ENCODE measurements at regions not wholly inside any gene's neighbourhood (a gene's known extent, or its start where the extent isn't known, plus 50 kb on each side); places are given as distances from the start of the nearest gene placed in this dataset.
A peak's percentile ranks its signal among the peaks of the same experiment; 100 is the strongest.

GRCh38 chr5:138632900-138633489, 57.8 kb upstream of the HSPA9 start:
- Histone ChIP-seq H3K9me1 (ENCODE audit: control insufficient read depth, extremely low read depth, insufficient read depth, low read length) (no peaks in the 10 kb centered on the region), H3K4me2 (ENCODE audit: control insufficient read depth, extremely low read depth, insufficient read depth, low read depth, low read length) (no peak overlapping the region), H2AFZ (ENCODE audit: control insufficient read depth, low read length) (no peak overlapping the region), H3K36me3 (ENCODE audit: control insufficient read depth in 2 of 2, extremely low read depth in 1 of 2, insufficient read depth in 2 of 2, low read length in 2 of 2) (no peaks in the 10 kb centered on the region), H3K4me1 (ENCODE audit: control insufficient read depth, extremely low read depth, insufficient read depth, low read length) (peaks cover 3% of the 10 kb centered on the region), H3K9ac (ENCODE audit: control insufficient read depth, extremely low read depth, insufficient read depth, low read length) (no peak overlapping the region), H4K20me1 (ENCODE audit: control insufficient read depth, extremely low read depth, insufficient read depth, low read length) (no peaks in the 10 kb centered on the region), H3K4me3 (ENCODE audit: control insufficient read depth in 2 of 3, extremely low read depth in 1 of 3, insufficient read depth in 2 of 3, low read depth in 1 of 3, low read length in 3 of 3) (no peak overlapping the region), H3K79me2 (ENCODE audit: control insufficient read depth, insufficient read depth, low read length) (no peaks in the 10 kb centered on the region), H3K27ac (ENCODE audit: control insufficient read depth, insufficient read depth, low read length) (no peak overlapping the region), H3K27me3 (ENCODE audit: control insufficient read depth, extremely low read depth, insufficient read depth, low read length) (no peaks in the 10 kb centered on the region), H3K9me3 (ENCODE audit: control insufficient read depth, low read depth, low read length) (no peaks in the 10 kb centered on the region)
- TF ChIP-seq CTCF (optimal IDR thresholded peaks at IDR 0.05 in 1 of 3, IDR thresholded peaks at IDR 0.05 in 1 of 3, conservative IDR thresholded peaks at IDR 0.05 in 1 of 3; ENCODE audit: extremely low read depth in 1 of 3, insufficient read depth in 2 of 3, low read length in 3 of 3) (peak; percentile 42 to 63 (median 48)), EZH2 (IDR thresholded peaks at IDR 0.05; ENCODE audit: low read length) (no peak)
- dilution Hi-C loops (cut with MboI; ENCODE audit: extremely low pct_ligation_motif_present, low sequenced_read_pairs), result no loop called here
- DNase-seq (ENCODE audit: low read depth, low spot score) (no peak), FAIRE-seq (no peak)

- FAIRE-seq, result no peak
Observed at GRCh38 chr5:138631096-138631928, 56.1 kb upstream of the HSPA9 start.

More at GRCh38 chr5:138631096-138631928, 56.1 kb upstream of the HSPA9 start:
- no peaks in the 10 kb centered on the region for H3K9me1 ChIP-seq (ENCODE audit: control insufficient read depth, extremely low read depth, insufficient read depth, low read length)
- no peaks in the 10 kb centered on the region for H4K20me1 ChIP-seq (ENCODE audit: control insufficient read depth, extremely low read depth, insufficient read depth, low read length)
- no peaks in the 10 kb centered on the region for H3K27me3 ChIP-seq (ENCODE audit: control insufficient read depth, extremely low read depth, insufficient read depth, low read length)
- H3K36me3 ChIP-seq (ENCODE audit: control insufficient read depth in 2 of 2, extremely low read depth in 1 of 2, insufficient read depth in 2 of 2, low read length in 2 of 2), result no peaks in the 10 kb centered on the region
- H3K4me2 ChIP-seq (ENCODE audit: control insufficient read depth, extremely low read depth, insufficient read depth, low read depth, low read length), result no peak overlapping the region
- DNase-seq (ENCODE audit: low read depth, low spot score), result no peak
- H3K4me1 ChIP-seq (ENCODE audit: control insufficient read depth, extremely low read depth, insufficient read depth, low read length), result peaks cover 3% of the 10 kb centered on the region
- dilution Hi-C loops (cut with MboI; ENCODE audit: extremely low pct_ligation_motif_present, low sequenced_read_pairs), result no loop called here
- H3K4me3 ChIP-seq (ENCODE audit: control insufficient read depth in 2 of 3, extremely low read depth in 1 of 3, insufficient read depth in 2 of 3, low read depth in 1 of 3, low read length in 3 of 3), result no peak overlapping the region
- H2AFZ ChIP-seq (ENCODE audit: control insufficient read depth, low read length), result no peak overlapping the region
- no peaks in the 10 kb centered on the region for H3K79me2 ChIP-seq (ENCODE audit: control insufficient read depth, insufficient read depth, low read length)
- TF ChIP-seq CTCF (optimal IDR thresholded peaks at IDR 0.05 in 1 of 3, IDR thresholded peaks at IDR 0.05 in 1 of 3, conservative IDR thresholded peaks at IDR 0.05 in 1 of 3; ENCODE audit: extremely low read depth in 1 of 3, insufficient read depth in 2 of 3, low read length in 3 of 3) (no peak), EZH2 (IDR thresholded peaks at IDR 0.05; ENCODE audit: low read length) (no peak)
- H3K9me3 ChIP-seq (ENCODE audit: control insufficient read depth, low read depth, low read length), result no peaks in the 10 kb centered on the region
- no peak overlapping the region for H3K27ac ChIP-seq (ENCODE audit: control insufficient read depth, insufficient read depth, low read length)
- H3K9ac ChIP-seq (ENCODE audit: control insufficient read depth, extremely low read depth, insufficient read depth, low read length), result no peak overlapping the region
